ENCODE measurements at regions not wholly inside any gene's neighbourhood (a gene's known extent, or its start where the extent isn't known, plus 50 kb on each side); places are given as distances from the start of the nearest gene placed in this dataset.

DNA sequence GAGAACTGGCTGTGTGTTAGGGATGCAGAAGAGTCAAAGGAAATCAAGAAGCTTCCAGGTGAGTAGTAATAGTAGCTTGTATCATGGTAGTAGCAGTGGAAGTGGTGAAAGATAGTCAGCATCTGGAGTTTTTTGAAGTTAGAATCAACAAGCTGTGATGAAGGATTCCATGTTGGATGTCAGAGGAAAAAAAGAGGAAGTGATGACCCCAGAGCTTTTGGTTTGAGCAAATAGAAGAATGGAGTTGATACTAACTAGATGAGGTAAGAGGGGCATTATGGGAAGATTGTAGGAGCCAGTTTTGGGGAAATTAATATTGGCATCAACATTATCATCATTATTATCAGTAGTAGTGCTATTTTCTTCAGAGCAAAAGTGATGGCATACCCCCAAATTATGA lies 542.2 kb downstream of the XIRP2 start:
- H4K20me1 ChIP-seq (ENCODE audit: control insufficient read depth, insufficient read depth, low read length, poor library complexity, severe bottlenecking): no peaks in the 10 kb centered on the region
- H3K4me2 ChIP-seq (replicated peaks; ENCODE audit: low read depth, low read length, poor library complexity, severe bottlenecking): no peak overlapping the region
- H3K36me3 ChIP-seq (replicated peaks in 1 of 2; ENCODE audit: control extremely low read depth in 1 of 2, control insufficient read depth in 1 of 2, extremely low read depth in 1 of 2, insufficient read depth in 2 of 2, low read length in 1 of 2): no peaks in the 10 kb centered on the region
- Mint-ChIP-seq H3K27ac (no peak overlapping the region), H3K27me3 (no peaks in the 10 kb centered on the region), H3K4me3 (no peak overlapping the region), H3K4me1 (no peaks in the 10 kb centered on the region), H3K9me3 (ENCODE audit: insufficient read depth) (no peaks in the 10 kb centered on the region)
- H3K4me3 ChIP-seq (ENCODE audit: control extremely low read depth in 1 of 5, extremely low read depth in 1 of 5, insufficient read depth in 1 of 5, low read depth in 2 of 5, low read length in 4 of 5): no peak overlapping the region
- no peak overlapping the region for H3K9ac ChIP-seq (ENCODE audit: low read length)
- TF ChIP-seq CTCF (IDR thresholded peaks at IDR 0.05) (no peak), EZH2 (IDR thresholded peaks at IDR 0.05; ENCODE audit: borderline replicate concordance, insufficient read depth, low read depth, low read length, poor library complexity, severe bottlenecking) (no peak)
- ATAC-seq (ENCODE audit: low read depth) (no peak), DNase-seq (no peak)
- ChIA-PET CTCF (no interaction called here), POLR2A (no interaction called here)
- H2AFZ ChIP-seq (ENCODE audit: insufficient read depth, low read depth, low read length, poor library complexity, severe bottlenecking): no peak overlapping the region
- H3K79me2 ChIP-seq (ENCODE audit: control insufficient read depth, insufficient read depth, low read length): no peaks in the 10 kb centered on the region
- intact Hi-C loops (cut with micrococcal nuclease): no loop called here
- no peaks in the 10 kb centered on the region for H3K27me3 ChIP-seq (replicated peaks in 1 of 4; ENCODE audit: control extremely low read depth in 1 of 4, control insufficient read depth in 3 of 4, insufficient read depth in 4 of 4, low read length in 3 of 4)
- H3K27ac ChIP-seq (ENCODE audit: low read length in 2 of 2): no peak overlapping the region
- H3K9me3 ChIP-seq (ENCODE audit: control extremely low read depth in 1 of 3, control insufficient read depth in 2 of 3, insufficient read depth in 1 of 3, low read length in 2 of 3): no peaks in the 10 kb centered on the region
- no peaks in the 10 kb centered on the region for H3K4me1 ChIP-seq (ENCODE audit: control insufficient read depth in 2 of 2, insufficient read depth in 2 of 2, low read length in 2 of 2)

DNA sequence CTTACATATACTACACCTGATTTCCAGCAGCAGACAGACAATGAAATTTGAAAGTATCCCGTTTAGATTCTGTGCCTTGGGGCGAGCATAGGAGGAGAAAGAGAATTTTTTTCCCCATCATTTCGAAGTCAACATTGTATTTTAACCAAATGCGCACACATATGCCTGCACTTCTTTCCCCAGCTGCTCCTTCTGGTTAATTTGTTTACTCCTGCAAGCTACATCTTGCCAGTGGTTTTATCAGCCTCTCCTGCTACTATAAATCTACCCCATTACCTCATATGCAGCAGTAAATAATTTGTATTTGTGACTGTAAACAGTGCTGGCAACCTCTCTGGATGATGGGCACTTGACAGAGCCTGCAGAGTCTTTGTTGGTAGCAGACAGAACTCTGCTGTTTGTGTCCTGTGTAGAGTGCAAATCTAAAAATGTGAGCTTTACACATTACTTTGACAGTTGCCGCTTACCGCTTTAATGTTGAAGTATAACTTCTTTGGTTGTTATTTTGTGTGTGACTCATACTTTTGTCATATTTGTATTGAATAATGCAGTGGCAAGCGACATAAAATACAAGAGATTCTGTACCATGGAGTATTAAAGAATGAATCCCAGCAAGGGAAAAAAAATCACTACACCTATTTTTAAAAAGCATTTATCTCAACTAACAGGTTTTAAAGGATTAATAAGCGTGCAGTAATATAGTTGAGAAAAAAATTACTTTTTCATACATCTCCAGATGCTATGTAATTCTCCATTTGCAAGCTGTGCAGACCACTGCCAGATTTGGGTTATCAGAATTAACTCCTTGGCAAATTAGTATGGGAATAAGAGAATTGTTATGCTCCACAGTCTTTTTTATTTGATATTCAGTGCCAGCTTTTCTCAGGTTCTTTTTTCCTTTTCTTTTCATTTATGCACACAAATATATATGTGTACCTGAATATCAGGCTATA lies 536.8 kb downstream of the XIRP2 start:
- Mint-ChIP-seq H3K9me3 (ENCODE audit: insufficient read depth) (no peaks in the 10 kb centered on the region), H3K4me1 (no peaks in the 10 kb centered on the region), H3K27me3 (no peaks in the 10 kb centered on the region), H3K4me3 (no peak overlapping the region), H3K27ac (no peak overlapping the region)
- Histone ChIP-seq H3K9me3 (ENCODE audit: control extremely low read depth in 1 of 3, control insufficient read depth in 2 of 3, insufficient read depth in 1 of 3, low read length in 2 of 3) (no peaks in the 10 kb centered on the region), H3K4me1 (ENCODE audit: control insufficient read depth in 2 of 2, insufficient read depth in 2 of 2, low read length in 2 of 2) (no peaks in the 10 kb centered on the region), H3K27ac (ENCODE audit: low read length in 2 of 2) (no peak overlapping the region), H3K4me3 (ENCODE audit: control extremely low read depth in 1 of 5, extremely low read depth in 1 of 5, insufficient read depth in 1 of 5, low read depth in 2 of 5, low read length in 4 of 5) (no peak overlapping the region), H3K9ac (ENCODE audit: low read length) (no peak overlapping the region), H3K79me2 (ENCODE audit: control insufficient read depth, insufficient read depth, low read length) (no peaks in the 10 kb centered on the region), H3K4me2 (replicated peaks; ENCODE audit: low read depth, low read length, poor library complexity, severe bottlenecking) (no peak overlapping the region), H3K36me3 (replicated peaks in 1 of 2; ENCODE audit: control extremely low read depth in 1 of 2, control insufficient read depth in 1 of 2, extremely low read depth in 1 of 2, insufficient read depth in 2 of 2, low read length in 1 of 2) (no peaks in the 10 kb centered on the region), H2AFZ (ENCODE audit: insufficient read depth, low read depth, low read length, poor library complexity, severe bottlenecking) (no peak overlapping the region), H3K27me3 (replicated peaks in 1 of 4; ENCODE audit: control extremely low read depth in 1 of 4, control insufficient read depth in 3 of 4, insufficient read depth in 4 of 4, low read length in 3 of 4) (no peaks in the 10 kb centered on the region), H4K20me1 (ENCODE audit: control insufficient read depth, insufficient read depth, low read length, poor library complexity, severe bottlenecking) (no peaks in the 10 kb centered on the region)
- ATAC-seq (ENCODE audit: low read depth): no peak
- TF ChIP-seq EZH2 (IDR thresholded peaks at IDR 0.05; ENCODE audit: borderline replicate concordance, insufficient read depth, low read depth, low read length, poor library complexity, severe bottlenecking) (no peak), CTCF (IDR thresholded peaks at IDR 0.05) (no peak)
- intact Hi-C loops (cut with micrococcal nuclease): no loop called here
- 96% methylated on average over 4 of the region's 8 CpGs for WGBS (ENCODE audit: insufficient coverage)
- no peak for DNase-seq
- ChIA-PET CTCF (no interaction called here), POLR2A (no interaction called here)
